Astrocyte (in vitro differentiated cells and primary cell): ENCODE measurements at regions not wholly inside any gene's neighbourhood (a gene's known extent, or its start where the extent isn't known, plus 50 kb on each side); places are given as distances from the start of the nearest gene placed in this dataset.

Source experiments
- DNase-seq: peaks from one replicate; pipeline ENCODE4 v3.0.0-alpha.2; 2010; ENCODE audit warnings: low read depth
- FAIRE-seq: peaks from 2 replicates; lab custom pipeline; 2011; peaks lifted over from hg19 to GRCh38; lab: Jason Lieb, UNC
- H2AFZ ChIP-seq: 2 replicates; pipeline ENCODE4 v1.6.0; 2012; ENCODE audit warnings: low read depth, low read length, inconsistent platforms
- H3K27ac ChIP-seq: 2 replicates; pipeline ENCODE4 v1.5.1; 2011; ENCODE audit warnings: low read depth, low read length, inconsistent platforms
- H3K27me3 ChIP-seq: 2 replicates; pipeline ENCODE4 v1.6.0; 2011; ENCODE audit warnings: low read length, inconsistent platforms; ENCODE audit not compliant: insufficient read depth
- H3K36me3 ChIP-seq: 2 replicates; pipeline ENCODE4 v1.5.1; 2011; ENCODE audit warnings: low read length, inconsistent platforms; ENCODE audit not compliant: insufficient read depth
- H3K4me1 ChIP-seq: 2 replicates; pipeline ENCODE4 v1.5.1; 2011; ENCODE audit warnings: low read length, inconsistent platforms; ENCODE audit not compliant: insufficient read depth
- H3K4me2 ChIP-seq: 2 replicates; pipeline ENCODE4 v1.6.0; 2012; ENCODE audit warnings: low read length, inconsistent platforms
- H3K4me3 ChIP-seq: 2 replicates; pipeline ENCODE4 v1.5.1; 2011; ENCODE audit warnings: low read depth, mild to moderate bottlenecking, low read length, inconsistent platforms; ENCODE audit not compliant: insufficient read depth
- H3K79me2 ChIP-seq: 2 replicates; pipeline ENCODE4 v1.6.0; 2012; ENCODE audit warnings: mild to moderate bottlenecking, low read length, inconsistent platforms; ENCODE audit not compliant: insufficient read depth
- H3K9ac ChIP-seq: 2 replicates; pipeline ENCODE4 v1.6.0; 2012; ENCODE audit warnings: mild to moderate bottlenecking, low read length, inconsistent platforms
- H3K9me3 ChIP-seq: 2 replicates; pipeline ENCODE4 v1.5.1; 2012; ENCODE audit warnings: low read depth, mild to moderate bottlenecking, low read length, inconsistent platforms; ENCODE audit not compliant: insufficient read depth
- H4K20me1 ChIP-seq: 2 replicates; pipeline ENCODE4 v1.6.0; 2012; ENCODE audit warnings: low read length, inconsistent platforms; ENCODE audit not compliant: insufficient read depth
- H3K27ac Mint-ChIP-seq: one replicate; pipeline ENCODE4 v1.8.0; 2021; ENCODE audit warnings: mild to moderate bottlenecking, mixed read lengths; ENCODE audit not compliant: unreplicated experiment
- H3K27me3 Mint-ChIP-seq: one replicate; pipeline ENCODE4 v1.8.0; 2021; ENCODE audit warnings: low read depth, mixed read lengths; ENCODE audit not compliant: unreplicated experiment
- H3K36me3 Mint-ChIP-seq: one replicate; pipeline ENCODE4 v1.8.0; 2021; ENCODE audit warnings: low read depth, mixed read lengths; ENCODE audit not compliant: unreplicated experiment
- H3K4me1 Mint-ChIP-seq: one replicate; pipeline ENCODE4 v1.8.0; 2021; ENCODE audit warnings: low read depth, mixed read lengths; ENCODE audit not compliant: unreplicated experiment
- H3K4me3 Mint-ChIP-seq: one replicate; pipeline ENCODE4 v1.8.0; 2021; ENCODE audit warnings: mild to moderate bottlenecking, moderate library complexity, mixed read lengths; ENCODE audit not compliant: unreplicated experiment
- H3K9me3 Mint-ChIP-seq: one replicate; pipeline ENCODE4 v1.8.0; 2021; ENCODE audit warnings: mild to moderate bottlenecking, mixed read lengths; ENCODE audit not compliant: unreplicated experiment
- EZH2 ChIP-seq: IDR thresholded peaks from 2 replicates; pipeline ENCODE4 v1.6.1; 2012; ENCODE audit warnings: mild to moderate bottlenecking, low read length, inconsistent platforms; ENCODE audit not compliant: insufficient read depth
- TF ChIP-seq, protein P1 (sequence below): IDR thresholded peaks from 2 replicates; pipeline ENCODE4 v1.5.1; 2011; ENCODE audit warnings: low read depth, mild to moderate bottlenecking, inconsistent platforms, low read length, moderate library complexity; ENCODE audit not compliant: insufficient read depth

DNA sequence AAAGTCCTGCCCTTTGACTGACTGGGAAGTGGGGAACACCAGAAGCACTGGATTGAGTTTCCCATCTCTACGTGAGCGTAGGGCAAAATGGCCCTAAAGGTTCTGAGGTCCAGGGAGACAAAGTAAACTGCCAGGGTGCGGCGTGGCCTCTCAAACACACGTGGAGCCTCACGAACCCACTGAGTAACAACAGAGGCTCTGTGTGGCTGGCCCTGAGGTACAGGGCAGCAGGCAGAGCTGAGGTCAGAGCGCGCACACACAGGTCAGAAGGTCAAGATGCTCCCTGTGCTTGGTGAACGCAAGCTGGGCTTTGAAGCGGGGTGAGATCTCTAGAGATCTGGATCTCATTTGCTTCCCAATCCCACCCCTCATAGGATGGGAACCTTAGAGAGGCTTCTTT lies 99.0 kb upstream of the ZMIZ1 start:
- H3K4me1 Mint-ChIP-seq: peaks cover 18% of the 10 kb centered on the region
- DNase-seq: no peak

GRCh38 chr10:78970261-78970660 lies 98.5 kb upstream of the ZMIZ1 start:
- Mint-ChIP-seq H3K4me1 (peaks cover 18% of the 10 kb centered on the region), H3K27me3 (peaks cover 16% of the 10 kb centered on the region), H3K9me3 (no peaks in the 10 kb centered on the region), H3K27ac (no peak overlapping the region), H3K4me3 (no peak overlapping the region), H3K36me3 (peaks cover 2% of the 10 kb centered on the region)
- H3K36me3 ChIP-seq: no peaks in the 10 kb centered on the region
- H3K9ac ChIP-seq: no peak overlapping the region
- no peak overlapping the region for H3K27ac ChIP-seq
- DNase-seq (no peak), FAIRE-seq (no peak)
- no peaks in the 10 kb centered on the region for H3K79me2 ChIP-seq
- peaks cover 36% of the 10 kb centered on the region for H3K4me1 ChIP-seq
- no peaks in the 10 kb centered on the region for H3K9me3 ChIP-seq
- H3K4me2 ChIP-seq: no peak overlapping the region
- H3K27me3 ChIP-seq: no peaks in the 10 kb centered on the region
- no peaks in the 10 kb centered on the region for H4K20me1 ChIP-seq
- no peak overlapping the region for H2AFZ ChIP-seq
- TF ChIP-seq, protein P1, sequence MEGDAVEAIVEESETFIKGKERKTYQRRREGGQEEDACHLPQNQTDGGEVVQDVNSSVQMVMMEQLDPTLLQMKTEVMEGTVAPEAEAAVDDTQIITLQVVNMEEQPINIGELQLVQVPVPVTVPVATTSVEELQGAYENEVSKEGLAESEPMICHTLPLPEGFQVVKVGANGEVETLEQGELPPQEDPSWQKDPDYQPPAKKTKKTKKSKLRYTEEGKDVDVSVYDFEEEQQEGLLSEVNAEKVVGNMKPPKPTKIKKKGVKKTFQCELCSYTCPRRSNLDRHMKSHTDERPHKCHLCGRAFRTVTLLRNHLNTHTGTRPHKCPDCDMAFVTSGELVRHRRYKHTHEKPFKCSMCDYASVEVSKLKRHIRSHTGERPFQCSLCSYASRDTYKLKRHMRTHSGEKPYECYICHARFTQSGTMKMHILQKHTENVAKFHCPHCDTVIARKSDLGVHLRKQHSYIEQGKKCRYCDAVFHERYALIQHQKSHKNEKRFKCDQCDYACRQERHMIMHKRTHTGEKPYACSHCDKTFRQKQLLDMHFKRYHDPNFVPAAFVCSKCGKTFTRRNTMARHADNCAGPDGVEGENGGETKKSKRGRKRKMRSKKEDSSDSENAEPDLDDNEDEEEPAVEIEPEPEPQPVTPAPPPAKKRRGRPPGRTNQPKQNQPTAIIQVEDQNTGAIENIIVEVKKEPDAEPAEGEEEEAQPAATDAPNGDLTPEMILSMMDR: no peak
- no peak for TF ChIP-seq EZH2
- no peak overlapping the region for H3K4me3 ChIP-seq

More for the DNA sequence above, 99.0 kb upstream of the ZMIZ1 start:
- H3K4me1 ChIP-seq: peaks cover 36% of the 10 kb centered on the region
- H3K27me3 ChIP-seq: no peaks in the 10 kb centered on the region
- peaks cover 16% of the 10 kb centered on the region for H3K27me3 Mint-ChIP-seq
- H3K4me3 ChIP-seq: no peak overlapping the region
- H3K36me3 ChIP-seq: no peaks in the 10 kb centered on the region
- H3K9me3 Mint-ChIP-seq: no peaks in the 10 kb centered on the region
- no peak overlapping the region for H3K9ac ChIP-seq
- H3K9me3 ChIP-seq: no peaks in the 10 kb centered on the region
- no peaks in the 10 kb centered on the region for H4K20me1 ChIP-seq
- TF ChIP-seq EZH2: no peak
- TF ChIP-seq, protein P1: no peak
- H3K27ac Mint-ChIP-seq: no peak overlapping the region
- H3K4me2 ChIP-seq: no peak overlapping the region
- H2AFZ ChIP-seq: no peak overlapping the region
- no peaks in the 10 kb centered on the region for H3K79me2 ChIP-seq
- no peak overlapping the region for H3K4me3 Mint-ChIP-seq
- no peak for FAIRE-seq
- no peak overlapping the region for H3K27ac ChIP-seq
- H3K36me3 Mint-ChIP-seq: peaks cover 2% of the 10 kb centered on the region

- FAIRE-seq: no peak
- TF ChIP-seq, protein P1: no peak
- no peak for TF ChIP-seq EZH2
- H3K27ac Mint-ChIP-seq: no peak overlapping the region
- no peaks in the 10 kb centered on the region for H3K9me3 Mint-ChIP-seq
- Histone ChIP-seq H2AFZ (no peak overlapping the region), H3K27me3 (no peaks in the 10 kb centered on the region), H3K4me2 (no peak overlapping the region), H3K4me1 (peaks cover 38% of the 10 kb centered on the region), H3K36me3 (no peaks in the 10 kb centered on the region), H3K27ac (no peak overlapping the region), H3K9ac (no peak overlapping the region), H3K4me3 (no peak overlapping the region), H3K79me2 (no peaks in the 10 kb centered on the region), H4K20me1 (no peaks in the 10 kb centered on the region), H3K9me3 (no peaks in the 10 kb centered on the region)
- H3K4me1 Mint-ChIP-seq: peaks cover 17% of the 10 kb centered on the region
- H3K36me3 Mint-ChIP-seq: peaks cover 2% of the 10 kb centered on the region
- peaks cover 16% of the 10 kb centered on the region for H3K27me3 Mint-ChIP-seq
- no peak overlapping the region for H3K4me3 Mint-ChIP-seq
- no peak for DNase-seq
Observed at GRCh38 chr10:78971094-78971682, 97.6 kb upstream of the ZMIZ1 start.
